ENCODE measurements at regions not wholly inside any gene's neighbourhood (a gene's known extent, or its start where the extent isn't known, plus 50 kb on each side); places are given as distances from the start of the nearest gene placed in this dataset.
"Not testable (repeated sequence)": the region's sequence is repeated elsewhere in the genome, so short reads cannot be mapped to it uniquely, and the experiment has no call there.

DNA sequence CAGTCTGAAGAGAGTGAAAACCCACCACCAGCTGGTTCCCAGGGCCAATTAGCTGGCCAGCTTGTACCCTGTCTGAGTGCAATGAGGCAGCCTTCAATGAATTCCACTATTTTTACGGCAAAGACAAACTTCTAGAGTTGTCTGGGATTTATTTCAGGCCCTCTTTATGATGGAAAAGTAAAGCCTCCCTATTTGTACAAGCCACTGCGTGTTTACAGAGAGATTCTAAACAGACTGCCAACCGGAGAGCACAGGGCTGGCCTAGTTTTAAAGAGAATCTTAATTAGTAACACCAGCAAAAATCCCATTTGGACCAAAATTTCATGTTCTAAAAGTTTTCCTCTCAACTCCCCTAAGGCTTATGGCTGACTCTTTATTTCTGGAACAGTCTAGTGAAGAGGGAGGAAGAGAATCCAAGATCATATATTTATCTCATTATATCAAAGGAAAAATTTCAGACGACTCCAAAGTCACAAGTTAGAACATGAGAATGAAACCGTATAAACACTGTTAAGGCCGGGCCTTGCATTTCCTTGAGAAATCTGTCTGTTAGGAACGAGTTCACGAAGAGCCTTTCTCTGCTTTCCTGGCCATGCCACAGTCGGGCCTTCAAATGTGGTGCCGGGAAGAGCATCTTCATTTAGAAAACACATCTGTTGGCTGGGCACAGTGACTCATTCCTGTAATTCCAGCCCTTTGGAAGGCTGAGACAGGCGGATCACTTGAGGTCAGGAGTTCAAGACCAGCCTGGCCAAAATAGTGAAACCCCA, 724.6 kb upstream of the NRP1 start:
- no peak overlapping the region for H3K9ac ChIP-seq (ENCODE audit: low read length)
- peaks cover 11% of the 10 kb centered on the region for H3K4me1 ChIP-seq (ENCODE audit: insufficient read depth, low read length)
- no peaks in the 10 kb centered on the region for H3K9me3 ChIP-seq (ENCODE audit: low read length)
- H3K4me3 ChIP-seq (ENCODE audit: low read depth in 1 of 2, low read length in 2 of 2), result no peak overlapping the region
- H3K27ac ChIP-seq (ENCODE audit: low read depth, low read length), result no peak overlapping the region
- no peaks in the 10 kb centered on the region for H3K27me3 ChIP-seq (ENCODE audit: control insufficient read depth in 1 of 2, insufficient read depth in 2 of 2, low read length in 2 of 2)
- no peaks in the 10 kb centered on the region for H3K36me3 ChIP-seq (ENCODE audit: insufficient read depth, low read length)

DNA sequence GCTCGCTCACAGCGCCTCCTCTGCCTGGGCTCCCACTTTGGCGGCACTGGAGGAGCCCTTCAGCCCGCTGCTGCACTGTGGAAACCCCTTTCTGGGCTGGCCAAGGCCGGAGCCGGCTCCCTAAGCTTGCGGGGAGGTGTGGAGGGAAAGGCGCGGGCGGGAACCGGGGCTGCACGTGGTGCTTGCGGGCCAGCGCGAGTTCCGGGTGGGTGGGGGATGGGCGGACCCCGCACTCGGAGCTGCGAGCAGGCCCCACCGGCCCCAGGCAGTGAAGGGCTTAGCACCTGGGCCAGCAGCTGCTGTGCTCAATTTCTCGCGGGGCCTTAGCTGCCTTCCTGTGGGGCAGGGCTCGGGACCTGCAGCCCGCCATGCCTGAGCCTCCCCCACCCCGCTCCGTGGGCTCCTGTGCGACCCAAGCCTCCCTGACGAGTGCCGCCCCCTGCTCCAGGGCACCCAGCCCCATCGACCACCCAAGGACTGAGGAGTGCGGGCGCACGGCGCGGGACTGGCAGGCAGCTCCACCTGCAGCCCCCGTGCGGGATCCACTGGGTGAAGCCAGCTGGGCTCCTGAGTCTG, 721.0 kb upstream of the NRP1 start:
- H3K4me1 ChIP-seq (ENCODE audit: insufficient read depth, low read length), result peaks cover 11% of the 10 kb centered on the region
- H3K27me3 ChIP-seq (ENCODE audit: control insufficient read depth in 1 of 2, insufficient read depth in 2 of 2, low read length in 2 of 2); H3K9ac ChIP-seq (ENCODE audit: low read length); H3K27ac ChIP-seq (ENCODE audit: low read depth, low read length); H3K9me3 ChIP-seq (ENCODE audit: low read length); H3K4me3 ChIP-seq (ENCODE audit: low read depth in 1 of 2, low read length in 2 of 2); H3K36me3 ChIP-seq (ENCODE audit: insufficient read depth, low read length): not testable (repeated sequence)

DNA sequence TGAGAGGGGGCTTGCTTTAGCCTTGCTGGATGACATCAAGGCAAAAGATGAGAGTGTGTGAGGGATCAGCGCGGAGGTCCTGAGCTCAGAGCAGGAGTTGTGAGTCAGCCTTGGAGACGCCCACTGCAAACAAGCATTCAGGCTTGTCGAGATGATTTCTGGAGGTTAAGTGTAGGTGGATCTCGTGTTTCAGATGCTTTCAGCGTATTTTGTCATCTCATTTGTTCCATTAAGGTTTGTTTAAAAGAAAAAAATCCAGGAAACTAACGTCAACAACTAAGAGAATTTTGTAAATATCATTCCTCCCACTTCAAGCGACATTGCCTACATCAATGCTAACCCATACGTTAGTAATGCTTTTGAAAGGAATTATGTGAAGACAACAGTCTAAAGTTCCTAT, 715.4 kb upstream of the NRP1 start:
- H3K9ac ChIP-seq (ENCODE audit: low read length), result no peak overlapping the region
- H3K9me3 ChIP-seq (ENCODE audit: low read length), result no peaks in the 10 kb centered on the region
- H3K36me3 ChIP-seq (ENCODE audit: insufficient read depth, low read length), result no peaks in the 10 kb centered on the region
- no peaks in the 10 kb centered on the region for H3K27me3 ChIP-seq (ENCODE audit: control insufficient read depth in 1 of 2, insufficient read depth in 2 of 2, low read length in 2 of 2)
- no peak overlapping the region for H3K27ac ChIP-seq (ENCODE audit: low read depth, low read length)
- no peaks in the 10 kb centered on the region for H3K4me1 ChIP-seq (ENCODE audit: insufficient read depth, low read length)
- H3K4me3 ChIP-seq (ENCODE audit: low read depth in 1 of 2, low read length in 2 of 2), result no peak overlapping the region

DNA sequence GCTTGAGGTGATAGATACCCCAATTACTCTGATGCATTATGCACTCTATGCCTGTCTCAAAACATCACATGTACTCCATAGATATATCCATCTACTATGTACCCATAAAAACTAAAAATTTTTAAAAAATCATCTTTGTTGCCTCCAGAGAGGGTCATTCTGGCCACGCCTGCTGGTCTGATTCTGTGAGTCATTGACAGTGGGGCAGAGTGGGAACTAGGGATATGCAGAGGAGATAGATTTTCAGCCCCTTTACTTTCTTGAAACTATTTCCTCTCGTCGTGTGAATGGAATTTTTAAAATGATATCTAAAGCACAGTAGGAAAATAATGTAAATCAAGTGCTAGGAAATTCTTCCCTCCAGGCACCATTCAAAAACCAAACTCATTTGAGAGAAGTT, 715.0 kb upstream of the NRP1 start:
- Histone ChIP-seq H3K4me3 (ENCODE audit: low read depth in 1 of 2, low read length in 2 of 2) (no peak overlapping the region), H3K36me3 (ENCODE audit: insufficient read depth, low read length) (no peaks in the 10 kb centered on the region), H3K27me3 (ENCODE audit: control insufficient read depth in 1 of 2, insufficient read depth in 2 of 2, low read length in 2 of 2) (no peaks in the 10 kb centered on the region), H3K27ac (ENCODE audit: low read depth, low read length) (no peak overlapping the region), H3K9me3 (ENCODE audit: low read length) (no peaks in the 10 kb centered on the region), H3K4me1 (ENCODE audit: insufficient read depth, low read length) (no peaks in the 10 kb centered on the region), H3K9ac (ENCODE audit: low read length) (no peak overlapping the region)

DNA sequence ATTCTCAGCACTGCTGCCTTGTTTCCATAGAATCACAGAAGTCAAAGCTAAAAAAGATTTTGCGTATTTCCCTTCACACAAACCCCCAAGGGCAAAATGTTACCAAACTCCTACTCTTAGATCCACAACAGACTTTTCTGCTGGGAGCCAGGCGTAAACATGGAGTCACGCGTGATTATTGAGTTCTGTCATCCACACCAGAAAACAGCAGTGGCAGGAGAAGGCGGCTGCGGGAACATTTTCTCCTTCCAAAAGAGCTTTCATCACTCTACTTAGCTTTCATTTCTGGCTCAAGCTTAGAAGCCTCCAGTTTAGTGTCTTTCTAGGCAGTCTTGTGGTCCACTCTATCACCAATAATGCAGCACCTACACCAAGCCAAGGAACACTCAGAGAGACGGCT, 712.9 kb upstream of the NRP1 start:
- no peaks in the 10 kb centered on the region for H3K9me3 ChIP-seq (ENCODE audit: low read length)
- H3K36me3 ChIP-seq (ENCODE audit: insufficient read depth, low read length), result no peaks in the 10 kb centered on the region
- no peak overlapping the region for H3K9ac ChIP-seq (ENCODE audit: low read length)
- no peaks in the 10 kb centered on the region for H3K27me3 ChIP-seq (ENCODE audit: control insufficient read depth in 1 of 2, insufficient read depth in 2 of 2, low read length in 2 of 2)
- no peak overlapping the region for H3K4me3 ChIP-seq (ENCODE audit: low read depth in 1 of 2, low read length in 2 of 2)
- H3K4me1 ChIP-seq (ENCODE audit: insufficient read depth, low read length), result no peaks in the 10 kb centered on the region
- no peak overlapping the region for H3K27ac ChIP-seq (ENCODE audit: low read depth, low read length)

DNA sequence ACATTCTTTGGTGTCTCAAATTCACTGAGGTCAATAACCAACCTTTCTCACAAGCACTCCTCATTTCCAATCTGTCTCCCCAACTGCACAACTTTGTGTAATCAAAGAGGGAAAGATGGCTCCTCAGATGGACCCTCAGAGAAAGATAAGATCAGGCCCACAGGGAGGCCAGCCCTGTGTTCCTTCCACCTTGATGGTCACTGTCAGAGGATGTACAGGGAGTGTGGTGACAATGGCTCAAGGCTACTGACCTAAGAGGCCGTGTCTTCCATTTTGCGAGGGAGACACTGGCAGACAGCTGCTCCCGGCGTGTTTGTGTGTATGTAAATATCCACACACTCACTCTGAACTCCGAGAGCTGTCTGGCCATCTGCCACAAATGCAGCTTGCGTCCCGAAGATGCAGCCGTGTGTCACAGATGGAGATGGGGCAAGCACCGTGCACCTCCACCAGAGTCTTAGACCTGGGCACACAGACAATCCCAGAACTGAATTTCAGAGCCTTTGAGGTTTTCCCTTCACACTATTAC, 712.1 kb upstream of the NRP1 start:
- H3K9ac ChIP-seq (ENCODE audit: low read length), result no peak overlapping the region
- H3K27ac ChIP-seq (ENCODE audit: low read depth, low read length), result no peak overlapping the region
- no peaks in the 10 kb centered on the region for H3K27me3 ChIP-seq (ENCODE audit: control insufficient read depth in 1 of 2, insufficient read depth in 2 of 2, low read length in 2 of 2)
- no peaks in the 10 kb centered on the region for H3K4me1 ChIP-seq (ENCODE audit: insufficient read depth, low read length)
- no peaks in the 10 kb centered on the region for H3K36me3 ChIP-seq (ENCODE audit: insufficient read depth, low read length)
- no peaks in the 10 kb centered on the region for H3K9me3 ChIP-seq (ENCODE audit: low read length)
- H3K4me3 ChIP-seq (ENCODE audit: low read depth in 1 of 2, low read length in 2 of 2), result no peak overlapping the region

DNA sequence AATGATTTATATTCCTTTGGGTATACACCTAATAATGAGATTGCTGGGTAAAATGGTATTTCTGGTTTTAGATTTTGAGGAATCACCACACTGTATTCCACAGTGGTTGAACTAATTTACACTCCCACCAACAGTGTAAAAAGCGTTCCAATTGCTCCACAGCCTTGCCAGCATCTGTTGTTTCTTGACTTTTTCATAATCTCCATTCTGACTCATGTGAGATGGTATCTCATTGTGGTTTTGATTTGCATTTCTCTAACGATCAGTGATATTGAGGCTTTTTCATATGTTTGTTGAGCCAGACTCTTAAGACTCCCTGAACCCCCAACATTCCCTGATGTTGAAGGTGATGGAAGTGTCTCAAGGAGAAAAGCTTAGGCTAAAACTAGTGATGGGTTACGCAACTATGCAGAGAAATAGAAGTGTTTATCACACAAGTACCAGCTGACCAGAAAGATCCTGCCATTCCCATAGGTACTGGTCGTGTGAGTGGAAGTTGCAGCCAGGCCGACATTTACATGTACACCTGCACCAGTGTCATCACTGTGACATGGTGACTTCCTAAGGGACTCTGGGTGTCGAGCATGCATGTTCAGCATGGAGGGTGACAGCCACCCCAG, 711.2 kb upstream of the NRP1 start:
- Histone ChIP-seq H3K4me3 (ENCODE audit: low read depth in 1 of 2, low read length in 2 of 2) (no peak overlapping the region), H3K9me3 (ENCODE audit: low read length) (no peaks in the 10 kb centered on the region), H3K27ac (ENCODE audit: low read depth, low read length) (no peak overlapping the region), H3K9ac (ENCODE audit: low read length) (no peak overlapping the region), H3K36me3 (ENCODE audit: insufficient read depth, low read length) (no peaks in the 10 kb centered on the region), H3K4me1 (ENCODE audit: insufficient read depth, low read length) (no peaks in the 10 kb centered on the region), H3K27me3 (ENCODE audit: control insufficient read depth in 1 of 2, insufficient read depth in 2 of 2, low read length in 2 of 2) (no peaks in the 10 kb centered on the region)

DNA sequence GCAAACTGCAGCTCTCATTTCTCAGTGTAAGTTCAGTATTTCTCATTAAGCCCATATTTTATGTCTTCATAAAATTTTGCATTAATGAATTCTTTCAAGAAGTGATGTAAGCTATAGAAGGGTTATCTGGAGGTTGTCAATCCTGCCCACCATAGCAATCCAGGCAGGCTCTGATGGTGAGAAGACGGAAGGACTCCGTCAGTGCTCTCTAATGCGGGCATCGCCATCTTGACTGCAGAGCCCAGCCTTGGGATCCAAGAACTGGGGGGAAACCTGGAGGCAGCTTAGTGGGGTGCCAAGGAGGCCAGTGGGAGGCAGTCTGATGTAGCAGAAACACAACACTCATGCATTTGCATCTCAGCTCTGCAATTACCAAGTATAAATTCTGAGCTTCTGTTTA, 707.4 kb upstream of the NRP1 start:
- Histone ChIP-seq H3K36me3 (ENCODE audit: insufficient read depth, low read length) (no peaks in the 10 kb centered on the region), H3K4me3 (ENCODE audit: low read depth in 1 of 2, low read length in 2 of 2) (no peak overlapping the region), H3K27ac (ENCODE audit: low read depth, low read length) (no peak overlapping the region), H3K4me1 (ENCODE audit: insufficient read depth, low read length) (no peaks in the 10 kb centered on the region), H3K9me3 (ENCODE audit: low read length) (no peaks in the 10 kb centered on the region), H3K27me3 (ENCODE audit: control insufficient read depth in 1 of 2, insufficient read depth in 2 of 2, low read length in 2 of 2) (no peaks in the 10 kb centered on the region), H3K9ac (ENCODE audit: low read length) (no peak overlapping the region)

DNA sequence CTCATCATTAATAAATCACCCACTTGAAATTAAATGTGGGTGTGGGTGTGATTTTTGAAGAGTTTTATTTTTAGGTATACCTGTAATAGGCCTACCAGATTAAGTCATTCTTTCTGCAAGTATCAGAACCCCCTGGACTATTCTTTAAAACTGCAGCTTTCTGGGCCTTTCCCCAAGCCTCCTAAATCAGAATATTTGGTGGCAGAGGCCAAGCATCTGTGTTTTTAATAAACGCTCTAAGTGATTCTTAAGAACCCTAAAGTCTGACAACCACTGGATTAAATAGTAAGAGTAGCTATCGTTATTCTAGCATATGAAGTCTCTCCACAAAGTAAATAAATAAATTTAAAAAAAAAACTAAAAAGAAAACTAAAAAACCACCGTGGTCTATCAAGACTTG, 703.0 kb upstream of the NRP1 start:
- Histone ChIP-seq H3K27ac (ENCODE audit: low read depth, low read length) (no peak overlapping the region), H3K36me3 (ENCODE audit: insufficient read depth, low read length) (no peaks in the 10 kb centered on the region), H3K4me3 (ENCODE audit: low read depth in 1 of 2, low read length in 2 of 2) (no peak overlapping the region), H3K4me1 (ENCODE audit: insufficient read depth, low read length) (no peaks in the 10 kb centered on the region), H3K27me3 (ENCODE audit: control insufficient read depth in 1 of 2, insufficient read depth in 2 of 2, low read length in 2 of 2) (no peaks in the 10 kb centered on the region), H3K9ac (ENCODE audit: low read length) (no peak overlapping the region), H3K9me3 (ENCODE audit: low read length) (no peaks in the 10 kb centered on the region)

DNA sequence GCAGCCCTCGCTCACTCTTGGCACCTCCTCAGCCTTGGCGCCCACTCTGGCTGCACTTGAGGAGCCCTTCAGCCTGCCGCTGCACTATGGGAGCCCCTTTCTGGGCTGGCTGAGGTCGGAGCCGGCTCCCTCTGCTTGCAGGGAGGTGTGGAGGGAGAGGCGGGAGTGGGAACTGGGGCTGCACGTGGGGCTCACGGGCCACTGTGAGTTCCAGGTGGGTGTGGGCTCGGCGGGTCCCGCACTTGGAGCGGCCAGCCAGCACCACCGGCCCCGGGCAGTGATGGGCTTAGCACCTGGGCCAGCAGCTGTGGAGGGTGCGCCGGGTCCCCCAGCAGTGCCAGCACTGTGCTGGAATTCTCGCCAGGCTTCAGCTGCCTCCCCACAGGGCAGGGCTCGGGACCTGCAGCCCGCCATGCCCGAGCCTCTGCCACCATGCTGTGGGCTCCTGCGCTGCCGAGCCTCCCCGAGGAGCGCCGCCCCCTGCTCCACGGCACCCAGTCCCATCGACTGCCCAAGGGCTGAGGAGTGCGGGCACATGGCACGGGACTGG, 700.8 kb upstream of the NRP1 start:
- not testable (repeated sequence) for H3K4me1 ChIP-seq (ENCODE audit: insufficient read depth, low read length); H3K9me3 ChIP-seq (ENCODE audit: low read length); H3K27me3 ChIP-seq (ENCODE audit: control insufficient read depth in 1 of 2, insufficient read depth in 2 of 2, low read length in 2 of 2); H3K9ac ChIP-seq (ENCODE audit: low read length); H3K4me3 ChIP-seq (ENCODE audit: low read depth in 1 of 2, low read length in 2 of 2); H3K27ac ChIP-seq (ENCODE audit: low read depth, low read length); H3K36me3 ChIP-seq (ENCODE audit: insufficient read depth, low read length)

DNA sequence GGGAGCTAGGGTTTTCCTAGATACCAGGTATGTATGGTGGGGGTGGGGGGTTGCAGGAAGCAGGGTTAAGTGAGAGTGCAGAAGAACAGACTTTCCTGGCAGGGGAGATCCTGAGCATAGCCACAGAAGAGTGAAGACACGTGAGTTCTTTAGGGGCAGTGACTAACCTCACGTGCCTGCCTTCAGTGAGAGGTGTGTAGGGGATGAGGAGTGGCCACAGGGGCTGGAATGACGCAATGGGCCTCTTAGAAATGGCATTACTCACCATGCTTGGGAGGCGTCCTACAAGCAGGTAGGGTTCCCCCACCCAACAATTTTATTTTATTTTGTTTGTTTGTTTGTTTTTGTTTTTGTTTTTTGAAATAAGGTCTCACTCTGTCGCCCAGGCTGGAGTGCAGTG, 698.6 kb upstream of the NRP1 start:
- Histone ChIP-seq H3K4me1 (ENCODE audit: insufficient read depth, low read length) (no peaks in the 10 kb centered on the region), H3K27ac (ENCODE audit: low read depth, low read length) (no peak overlapping the region), H3K27me3 (ENCODE audit: control insufficient read depth in 1 of 2, insufficient read depth in 2 of 2, low read length in 2 of 2) (no peaks in the 10 kb centered on the region), H3K36me3 (ENCODE audit: insufficient read depth, low read length) (no peaks in the 10 kb centered on the region), H3K9ac (ENCODE audit: low read length) (no peak overlapping the region), H3K9me3 (ENCODE audit: low read length) (no peaks in the 10 kb centered on the region), H3K4me3 (ENCODE audit: low read depth in 1 of 2, low read length in 2 of 2) (no peak overlapping the region)

All from muscle layer of colon (tissue), 2 donors.